Left colon (tissue), 2 donors: ENCODE measurements at regions not wholly inside any gene's neighbourhood (a gene's known extent, or its start where the extent isn't known, plus 50 kb on each side); places are given as distances from the start of the nearest gene placed in this dataset.

ENCODE experiments used
- ATAC-seq: fragments of 200-7000 bp; cut with Tn5 transposase; one replicate; pipeline ENCODE4 v1.9.1; 2020; ENCODE audit warnings: mild to moderate bottlenecking, moderate library complexity
- DNase-seq, 2 donors: peaks; one replicate each; pipeline ENCODE4 v3.0.0-alpha.2; 2020
- intact Hi-C, 2 donors: fragments of 100-400 bp; cut with DNase I in 1 of 2; cut with micrococcal nuclease in 1 of 2; formaldehyde crosslinking; loops; one replicate each; pipeline versions ENCODE4 v1.11.2 to v1.14.0; 2022; cut with DNase I, micrococcal nuclease
- donor health status: DM: no; HTN: no; CAD: no.
- donor health status: DM: yes; HTN: yes; CAD: no.

GRCh38 chr17:63304704-63305261 lies 141.3 kb downstream of the CYB561 start:
- no peak for DNase-seq
- intact Hi-C loops: no loop called here
- ATAC-seq: no peak

- ATAC-seq (no peak), DNase-seq (no peak)
- intact Hi-C loops: no loop called here
Observed at GRCh38 chr17:63305857-63306256, 140.2 kb downstream of the CYB561 start.

- intact Hi-C loops: no loop called here
- DNase-seq (no peak), ATAC-seq (no peak)
Observed at GRCh38 chr17:63306855-63307254, 139.3 kb downstream of the CYB561 start.

- intact Hi-C loops: no loop called here
- ATAC-seq (no peak), DNase-seq (no peak)
Observed at GRCh38 chr17:63308272-63308671, 137.8 kb downstream of the CYB561 start.

GRCh38 chr17:63309021-63309420 lies 137.1 kb downstream of the CYB561 start:
- DNase-seq (no peak), ATAC-seq (no peak)
- intact Hi-C loops: no loop called here

- intact Hi-C loops: no loop called here
- no peak for ATAC-seq
- DNase-seq: no peak
Observed at GRCh38 chr17:63311416-63311937, 134.6 kb downstream of the CYB561 start.

GRCh38 chr17:63314761-63315160 lies 131.3 kb downstream of the CYB561 start:
- DNase-seq: no peak
- intact Hi-C loops: no loop called here
- ATAC-seq: no peak

- intact Hi-C loops: no loop called here
- DNase-seq: no peak
- no peak for ATAC-seq
Observed at GRCh38 chr17:63316100-63316499, 130.0 kb downstream of the CYB561 start.

GRCh38 chr17:63317166-63317840 lies 128.8 kb downstream of the CYB561 start:
- intact Hi-C loops: no loop called here
- no peak for ATAC-seq
- DNase-seq: no peak

- no peak for DNase-seq
- intact Hi-C loops: no loop called here
- ATAC-seq: no peak
Observed at GRCh38 chr17:63325808-63326207, 120.3 kb downstream of the CYB561 start.

GRCh38 chr17:63329876-63330275 lies 116.2 kb downstream of the CYB561 start:
- no peak for ATAC-seq
- intact Hi-C loops: no loop called here

GRCh38 chr17:63331301-63332061 lies 114.6 kb downstream of the CYB561 start:
- no peak for ATAC-seq
- intact Hi-C loops: no loop called here
- no peak for DNase-seq

More at GRCh38 chr17:63329876-63330275, 116.2 kb downstream of the CYB561 start:
- DNase-seq: no peak

- no peak for ATAC-seq
- intact Hi-C loops: no loop called here
Observed at GRCh38 chr17:63332286-63332685, 113.8 kb downstream of the CYB561 start.

GRCh38 chr17:63333869-63334268 lies 112.2 kb downstream of the CYB561 start:
- DNase-seq (no peak), ATAC-seq (no peak)
- intact Hi-C loops: no loop called here

More at GRCh38 chr17:63332286-63332685, 113.8 kb downstream of the CYB561 start:
- no peak for DNase-seq

- ATAC-seq: no peak
- no peak for DNase-seq
- intact Hi-C loops: no loop called here
Observed at GRCh38 chr17:63335831-63336230, 110.3 kb downstream of the CYB561 start.

GRCh38 chr17:63337579-63337978 lies 108.5 kb downstream of the CYB561 start:
- intact Hi-C loops: no loop called here
- no peak for DNase-seq
- ATAC-seq: no peak

GRCh38 chr17:63338272-63338671 lies 107.8 kb downstream of the CYB561 start:
- no peak for DNase-seq
- intact Hi-C loops: no loop called here
- ATAC-seq: no peak

- ATAC-seq: peak; percentile 29
- intact Hi-C loops: no loop called here
- DNase-seq: no peak
Observed at GRCh38 chr17:63341276-63341675, 104.8 kb downstream of the CYB561 start.

- DNase-seq: no peak
- ATAC-seq: no peak
- intact Hi-C loops: no loop called here
Observed at GRCh38 chr17:63344383-63344782, 101.7 kb downstream of the CYB561 start.

GRCh38 chr17:63345611-63346010 lies 100.5 kb downstream of the CYB561 start:
- no peak for DNase-seq
- intact Hi-C loops: no loop called here
- no peak for ATAC-seq
